ENCODE measurements at regions not wholly inside any gene's neighbourhood (a gene's known extent, or its start where the extent isn't known, plus 50 kb on each side); places are given as distances from the start of the nearest gene placed in this dataset.

DNA sequence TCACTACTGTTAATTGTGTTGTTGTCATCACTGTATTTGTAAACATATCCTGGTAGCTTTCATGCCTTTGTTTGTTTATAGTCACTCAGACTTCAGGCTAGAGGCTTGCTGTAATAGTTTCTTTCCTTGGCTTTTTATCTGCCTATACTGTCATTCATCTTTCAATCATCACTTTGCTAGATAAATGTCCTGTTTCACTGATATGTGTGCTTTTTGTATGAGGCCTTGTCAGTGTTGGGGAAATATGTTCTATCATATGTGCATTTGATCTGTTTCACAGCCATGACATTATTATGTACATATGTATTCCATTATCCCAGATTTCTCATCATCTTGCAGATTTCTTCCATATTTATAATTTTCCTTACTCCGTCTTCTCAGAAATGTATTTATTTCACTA is 558.9 kb upstream of the LRFN5 start:
- TF ChIP-seq, protein P1, sequence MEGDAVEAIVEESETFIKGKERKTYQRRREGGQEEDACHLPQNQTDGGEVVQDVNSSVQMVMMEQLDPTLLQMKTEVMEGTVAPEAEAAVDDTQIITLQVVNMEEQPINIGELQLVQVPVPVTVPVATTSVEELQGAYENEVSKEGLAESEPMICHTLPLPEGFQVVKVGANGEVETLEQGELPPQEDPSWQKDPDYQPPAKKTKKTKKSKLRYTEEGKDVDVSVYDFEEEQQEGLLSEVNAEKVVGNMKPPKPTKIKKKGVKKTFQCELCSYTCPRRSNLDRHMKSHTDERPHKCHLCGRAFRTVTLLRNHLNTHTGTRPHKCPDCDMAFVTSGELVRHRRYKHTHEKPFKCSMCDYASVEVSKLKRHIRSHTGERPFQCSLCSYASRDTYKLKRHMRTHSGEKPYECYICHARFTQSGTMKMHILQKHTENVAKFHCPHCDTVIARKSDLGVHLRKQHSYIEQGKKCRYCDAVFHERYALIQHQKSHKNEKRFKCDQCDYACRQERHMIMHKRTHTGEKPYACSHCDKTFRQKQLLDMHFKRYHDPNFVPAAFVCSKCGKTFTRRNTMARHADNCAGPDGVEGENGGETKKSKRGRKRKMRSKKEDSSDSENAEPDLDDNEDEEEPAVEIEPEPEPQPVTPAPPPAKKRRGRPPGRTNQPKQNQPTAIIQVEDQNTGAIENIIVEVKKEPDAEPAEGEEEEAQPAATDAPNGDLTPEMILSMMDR (IDR thresholded peaks at IDR 0.05 in 8 of 11, conservative IDR thresholded peaks at IDR 0.05 in 3 of 11): no peak
- no peak for TF ChIP-seq POLR2A (IDR thresholded peaks at IDR 0.05)
